ENCODE measurements at regions not wholly inside any gene's neighbourhood (a gene's known extent, or its start where the extent isn't known, plus 50 kb on each side); places are given as distances from the start of the nearest gene placed in this dataset.
"Not testable (repeated sequence)": the region's sequence is repeated elsewhere in the genome, so short reads cannot be mapped to it uniquely, and the experiment has no call there.

DNA sequence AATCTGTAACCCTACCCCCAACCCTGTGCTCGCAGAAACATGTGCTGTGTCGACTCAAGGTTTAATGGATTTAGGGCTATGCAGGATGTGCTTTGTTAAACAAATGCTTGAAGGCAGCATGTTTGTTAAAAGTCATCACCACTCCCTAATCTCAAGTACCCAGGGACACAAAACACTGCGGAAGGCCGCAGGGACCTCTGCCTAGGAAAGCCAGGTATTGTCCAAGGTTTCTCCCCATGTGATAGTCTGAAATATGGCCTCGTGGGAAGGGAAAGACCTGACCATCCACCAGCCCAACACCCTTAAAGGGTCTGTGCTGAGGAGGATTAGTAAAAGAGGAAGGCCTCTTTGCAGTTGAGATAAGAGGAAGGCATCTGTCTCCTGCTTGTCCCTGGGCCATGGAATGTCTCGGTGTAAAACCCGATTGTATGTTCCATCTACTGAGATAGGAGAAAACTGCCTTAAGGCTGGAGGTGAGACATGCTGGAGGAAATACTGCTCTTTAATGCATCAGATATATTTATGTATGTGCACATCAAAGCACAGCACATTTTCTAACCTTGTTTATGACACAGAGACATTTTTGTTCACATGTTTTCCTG lies 94.4 kb downstream of the LSM3 start:
- DNase-seq (ENCODE audit: low spot score) = not testable (repeated sequence)

DNA sequence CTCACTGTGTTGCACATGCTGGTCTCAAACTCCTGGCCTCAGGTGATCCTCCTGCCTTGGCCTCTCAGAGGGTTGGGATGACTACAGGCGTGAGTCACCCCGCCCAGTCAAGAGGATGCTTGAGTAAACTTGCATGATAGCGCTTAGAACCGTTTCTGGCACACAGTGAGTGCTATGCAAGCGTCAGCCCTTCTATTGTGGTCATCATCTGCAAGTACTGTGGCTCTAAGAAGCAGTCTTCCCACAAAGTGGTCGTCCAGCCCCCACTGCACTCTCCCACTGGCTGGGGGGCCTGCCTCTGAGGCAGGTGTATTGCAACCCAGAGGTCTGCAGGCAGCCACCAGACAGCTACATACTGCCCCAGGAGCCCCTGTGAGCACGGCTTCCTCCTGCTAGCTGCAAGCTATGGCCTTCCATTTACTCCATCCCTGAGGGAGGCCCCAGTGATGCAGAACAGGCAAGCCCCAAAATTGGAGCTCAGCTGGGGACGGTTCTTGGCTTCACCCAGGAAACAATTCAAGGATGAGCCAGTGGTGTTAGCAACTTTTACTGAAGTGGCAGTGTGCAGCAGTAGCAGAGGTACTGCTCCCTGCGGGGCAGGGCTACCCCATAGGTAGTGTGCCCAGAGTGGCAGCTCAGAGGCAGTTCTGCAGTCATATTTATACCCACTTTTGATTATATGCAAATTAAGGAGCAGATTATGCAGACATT lies 95.4 kb downstream of the LSM3 start:
- no peak for DNase-seq (ENCODE audit: low spot score)

DNA sequence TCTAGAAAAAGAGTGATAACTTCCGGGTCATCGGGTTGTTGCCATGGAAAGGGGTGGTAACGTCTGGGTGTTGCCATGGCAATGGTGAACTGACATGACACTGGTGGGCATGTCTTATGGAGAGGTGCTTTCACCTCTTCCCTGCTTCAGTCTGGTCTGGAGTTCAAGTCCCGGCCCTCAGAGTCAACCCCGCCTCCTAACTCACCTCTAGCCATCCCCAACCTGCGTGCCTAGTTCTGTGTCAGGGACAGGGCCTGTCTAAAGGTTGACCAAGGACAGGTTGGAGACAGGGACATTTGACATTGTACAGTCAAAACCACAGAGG lies 96.0 kb downstream of the LSM3 start:
- DNase-seq (ENCODE audit: low spot score) = no peak

DNA sequence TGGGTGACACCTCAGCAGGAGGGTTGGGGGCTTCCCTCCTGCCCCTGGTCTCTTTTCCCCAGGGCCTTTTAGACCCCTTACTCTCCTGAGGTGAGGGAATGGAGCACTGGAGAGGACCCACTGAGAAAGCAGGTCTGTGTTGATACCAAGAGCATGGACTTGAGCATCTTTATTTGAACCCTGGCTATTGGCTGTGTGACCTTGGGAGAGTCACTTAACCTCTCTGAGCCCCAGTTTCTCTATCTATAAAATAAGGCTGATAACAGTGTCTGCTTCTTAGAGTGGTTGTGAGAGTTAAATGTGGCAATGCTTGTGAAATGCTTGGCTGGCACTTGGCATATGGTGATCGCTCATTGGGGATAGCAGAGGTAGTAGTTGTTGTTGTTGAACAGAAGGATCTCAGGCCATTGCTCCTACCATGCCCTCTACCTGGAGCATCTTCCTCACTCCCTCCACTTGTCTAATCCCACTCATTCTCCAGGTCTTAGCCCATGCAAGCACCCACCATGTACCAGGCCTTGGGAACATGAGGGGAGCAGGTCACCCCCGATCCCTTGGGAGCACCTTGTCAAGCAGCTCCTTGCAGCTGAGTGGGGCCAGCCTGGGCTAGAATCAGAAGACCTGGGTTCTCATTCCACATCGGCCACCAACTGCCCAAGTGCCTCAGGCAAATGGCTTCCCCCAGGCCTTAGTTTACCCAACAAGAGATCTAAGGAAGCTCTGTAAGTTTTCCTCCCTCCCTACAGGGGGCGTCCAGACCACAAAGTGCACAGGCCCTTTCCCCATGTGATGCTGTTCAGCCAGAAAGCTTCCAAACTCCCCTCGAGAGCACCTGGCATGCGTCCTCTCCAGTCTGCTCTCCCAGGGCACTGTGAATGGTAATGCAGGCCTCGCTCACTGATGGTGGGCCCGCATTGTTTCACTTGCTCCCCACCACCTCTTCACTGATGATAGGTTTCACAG lies 96.7 kb downstream of the LSM3 start:
- no peak for DNase-seq (ENCODE audit: low spot score)

DNA sequence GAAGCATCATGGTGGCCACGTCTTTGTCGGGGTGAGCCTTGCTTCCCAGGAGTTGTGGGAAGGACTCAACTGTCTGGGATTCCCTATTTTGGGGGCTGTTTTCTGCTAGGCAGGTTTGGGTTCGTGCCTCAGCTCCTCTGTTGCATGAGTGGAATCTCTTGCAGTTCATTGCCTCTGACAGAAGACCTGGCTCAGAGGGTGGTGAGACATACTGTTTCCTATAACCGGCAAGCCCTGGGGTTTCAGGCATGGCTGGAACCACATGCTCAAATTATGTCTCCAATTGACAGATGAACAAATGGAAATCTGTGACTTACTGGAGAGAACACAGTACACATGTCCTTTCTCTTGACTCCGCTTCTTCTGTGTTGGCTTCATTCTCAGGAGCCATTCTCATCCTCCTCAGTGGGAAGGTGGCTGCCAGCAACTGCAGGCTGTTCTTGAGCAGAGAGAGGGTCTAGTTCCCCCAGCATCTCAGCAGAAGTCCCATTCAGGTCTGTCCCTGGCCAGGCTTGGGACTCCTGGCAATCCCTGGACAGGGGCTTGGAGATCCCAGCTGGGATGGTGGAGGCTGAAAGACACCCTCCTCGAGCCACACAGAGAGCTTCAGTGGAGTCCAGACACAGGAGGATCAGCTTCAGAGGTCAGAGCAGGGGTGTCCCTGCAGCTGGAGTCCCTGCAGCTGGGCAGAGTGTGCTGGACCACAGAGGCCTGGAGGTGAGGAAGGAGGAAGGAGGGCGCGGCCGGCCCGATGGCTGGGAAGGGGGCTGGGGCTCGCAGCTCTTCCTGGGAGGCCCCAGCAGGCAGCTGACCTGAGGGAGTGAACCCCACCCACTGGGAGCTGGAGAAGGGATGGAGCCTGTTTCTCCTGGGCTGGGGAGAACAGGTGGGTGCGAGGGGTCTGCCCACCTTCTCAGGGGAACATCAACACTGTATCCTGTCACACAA lies 97.6 kb downstream of the LSM3 start:
- DNase-seq (ENCODE audit: low spot score) = no peak

DNA sequence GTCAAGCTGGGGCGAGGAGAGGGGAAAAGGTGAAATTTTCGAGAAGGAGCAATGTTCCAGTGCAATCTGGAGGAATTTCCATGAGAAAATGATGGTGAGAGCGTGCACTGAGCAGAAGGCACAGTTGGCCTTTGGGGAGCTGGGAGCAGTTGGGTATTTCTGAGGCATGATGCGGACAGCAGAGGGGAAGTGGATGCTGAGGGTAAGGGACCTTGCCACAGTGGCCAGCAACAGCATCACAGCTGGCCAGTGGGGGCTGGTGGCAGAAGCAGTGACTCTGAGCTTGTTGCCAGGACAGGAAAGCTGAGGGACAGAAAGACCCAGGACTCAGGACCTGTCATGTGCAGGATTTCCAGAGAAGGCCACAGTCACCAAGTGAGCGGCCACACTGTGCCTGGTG lies 98.9 kb downstream of the LSM3 start:
- no peak for DNase-seq (ENCODE audit: low spot score)

DNA sequence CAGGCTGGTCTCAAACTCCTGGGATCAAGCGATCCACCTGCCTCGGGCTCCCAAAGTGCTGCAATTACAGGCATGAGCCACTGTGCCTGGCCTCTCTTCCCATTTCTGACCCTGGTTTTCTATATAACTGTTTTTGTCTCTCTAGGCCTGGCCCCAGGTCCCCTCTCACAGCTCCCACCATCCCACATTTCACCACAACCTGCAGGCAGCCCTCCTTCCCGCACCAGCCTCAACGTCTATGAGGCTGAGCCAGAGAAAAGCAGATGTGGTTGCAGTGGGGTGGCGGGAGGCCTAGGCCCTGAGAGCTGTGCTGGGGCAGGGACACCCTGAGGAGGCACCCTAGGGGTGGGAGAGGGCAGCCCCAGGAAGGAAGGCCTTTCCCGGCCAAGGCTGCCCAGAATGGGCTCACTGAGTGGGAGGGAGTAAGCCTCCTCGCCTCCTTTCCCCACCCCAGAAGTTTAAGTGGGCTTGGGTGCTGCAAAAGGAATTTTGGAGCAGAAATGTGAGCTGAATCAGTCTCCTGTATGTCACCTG lies 99.7 kb downstream of the LSM3 start:
- DNase-seq (ENCODE audit: low spot score) = no peak

DNA sequence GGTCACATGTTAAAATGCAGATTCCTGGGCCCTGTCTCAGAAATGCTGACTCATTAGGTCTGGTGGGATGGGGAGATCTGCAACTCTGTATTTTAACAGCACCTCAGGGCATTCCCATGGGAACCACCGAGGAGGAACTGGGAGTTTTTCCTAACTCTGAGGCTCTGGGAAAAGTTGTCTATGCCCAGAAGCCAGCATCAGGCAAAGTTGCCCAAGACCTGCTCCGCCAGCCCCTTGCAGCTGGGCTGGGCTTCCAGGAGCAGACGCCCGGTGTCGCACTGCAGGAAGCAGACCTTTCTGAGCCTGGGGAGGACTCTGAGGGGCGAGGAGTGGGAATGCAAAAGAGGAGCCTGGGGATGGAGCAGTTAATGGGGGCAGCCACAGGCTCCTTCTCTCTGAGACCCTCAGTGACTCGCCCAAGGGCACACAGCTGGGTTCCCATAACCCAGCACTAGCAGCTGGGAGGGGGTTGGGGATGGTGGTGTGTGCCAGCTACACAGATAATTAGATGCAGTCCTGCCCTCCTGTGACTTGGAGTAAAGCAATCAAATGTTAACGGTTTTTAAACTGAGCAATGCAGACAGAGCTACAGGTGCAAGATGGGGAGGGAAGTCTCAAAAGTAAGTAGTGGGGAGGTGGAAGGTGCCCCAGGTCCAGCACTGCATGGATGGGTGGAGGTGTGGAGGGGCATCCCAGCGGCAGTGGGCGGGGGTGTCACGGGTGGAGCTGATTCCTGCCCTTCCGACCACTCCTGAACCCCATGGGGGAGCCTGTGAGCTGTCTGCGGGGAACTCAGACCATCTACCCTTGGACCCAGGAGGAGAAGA lies 100.4 kb downstream of the LSM3 start:
- no peak for DNase-seq (ENCODE audit: low spot score)

DNA sequence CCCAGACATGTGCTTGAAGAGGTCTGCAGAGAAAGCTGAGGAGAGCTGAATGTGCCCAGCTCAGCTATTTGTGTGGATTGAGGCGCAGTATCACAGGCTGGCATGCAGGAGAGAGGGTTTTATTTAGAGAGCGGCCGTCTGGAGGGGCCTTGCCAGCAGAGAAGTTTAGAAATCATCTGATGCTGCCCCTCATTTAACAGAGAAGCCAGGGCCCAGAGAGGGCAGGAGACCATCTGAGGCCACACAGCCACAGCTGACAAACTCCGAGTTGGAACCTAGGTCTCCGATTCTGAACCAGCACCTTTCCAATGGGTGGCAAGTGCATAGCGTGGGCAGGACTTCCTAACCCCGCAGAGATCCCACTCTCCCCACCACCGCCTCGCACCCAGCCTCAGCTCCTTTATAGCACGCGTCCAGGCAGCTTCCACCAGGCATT lies 101.0 kb downstream of the LSM3 start:
- DNase-seq (ENCODE audit: low spot score) = no peak

DNA sequence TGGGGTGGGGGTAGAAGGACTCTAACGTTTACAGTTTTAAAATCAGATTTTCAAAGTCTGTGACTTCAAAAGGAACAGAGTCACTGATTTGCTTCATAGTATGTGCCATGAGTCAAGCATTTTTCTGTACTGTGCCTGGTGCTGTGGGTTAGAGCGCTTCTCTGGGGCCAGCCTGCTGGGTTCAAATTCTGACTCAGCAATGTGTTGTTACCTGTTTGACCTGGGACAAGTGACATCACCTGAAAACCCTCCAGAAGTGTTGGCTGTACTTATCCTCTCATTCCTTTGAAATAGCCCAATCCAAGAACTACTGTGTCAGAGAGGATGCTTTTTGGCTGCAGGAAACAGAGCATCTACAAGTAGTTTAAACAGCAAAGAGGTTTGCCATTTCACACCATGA lies 101.7 kb downstream of the LSM3 start:
- no peak for DNase-seq (ENCODE audit: low spot score)

DNA sequence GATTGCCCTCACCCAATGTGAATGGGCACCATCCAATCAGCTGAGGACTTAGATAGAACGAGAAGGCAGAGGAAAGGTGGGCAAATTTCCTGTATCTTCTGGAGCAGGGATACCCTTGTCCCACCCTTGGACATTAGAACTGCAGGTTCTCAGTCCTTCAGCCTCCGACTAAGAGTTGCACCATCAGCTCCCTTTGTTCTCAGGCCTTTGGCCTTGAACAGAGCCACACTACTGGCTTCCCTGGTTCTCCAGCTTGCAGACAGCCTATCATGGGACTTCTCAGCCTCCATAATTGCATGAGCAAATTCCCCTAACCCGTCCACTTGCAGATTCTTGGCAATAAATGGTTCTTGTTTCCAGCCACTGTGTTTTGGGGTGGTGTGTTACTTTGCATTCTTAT lies 102.4 kb downstream of the LSM3 start:
- DNase-seq (ENCODE audit: low spot score) = no peak

DNA sequence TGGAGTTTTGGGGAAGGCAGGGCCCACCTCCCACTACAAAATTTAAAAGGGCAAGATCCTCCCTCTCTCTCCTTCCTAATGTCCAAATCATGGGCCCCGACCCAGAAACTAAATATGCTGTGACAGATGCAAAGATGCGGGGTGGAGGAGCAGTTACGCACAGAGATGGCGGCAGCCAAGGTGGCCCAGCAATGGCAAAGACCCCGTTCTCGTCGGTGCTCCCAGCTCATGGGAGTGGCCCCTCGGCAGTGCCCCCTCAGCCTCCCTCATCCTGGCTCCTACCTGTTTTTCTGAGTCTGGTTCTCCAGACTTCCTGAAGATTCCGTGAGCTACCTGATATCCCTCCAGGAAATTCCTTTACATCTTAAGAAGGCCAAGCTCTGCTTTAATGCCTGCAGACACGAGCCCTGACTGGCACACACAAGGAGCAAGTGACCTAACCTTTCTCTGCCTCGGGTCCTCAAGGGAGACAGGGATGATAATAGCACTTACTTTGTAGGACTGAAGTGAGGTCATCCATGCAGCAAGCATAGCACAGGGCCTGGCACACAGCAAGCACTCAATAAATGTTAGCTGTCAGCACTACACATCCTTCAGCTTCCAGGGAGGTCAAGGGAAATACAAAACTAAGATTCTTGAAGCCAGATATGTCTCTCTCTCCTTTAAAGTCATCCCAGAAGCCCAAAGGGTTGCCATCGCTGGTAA lies 103.5 kb downstream of the LSM3 start:
- DNase-seq (ENCODE audit: low spot score) = no peak

DNA sequence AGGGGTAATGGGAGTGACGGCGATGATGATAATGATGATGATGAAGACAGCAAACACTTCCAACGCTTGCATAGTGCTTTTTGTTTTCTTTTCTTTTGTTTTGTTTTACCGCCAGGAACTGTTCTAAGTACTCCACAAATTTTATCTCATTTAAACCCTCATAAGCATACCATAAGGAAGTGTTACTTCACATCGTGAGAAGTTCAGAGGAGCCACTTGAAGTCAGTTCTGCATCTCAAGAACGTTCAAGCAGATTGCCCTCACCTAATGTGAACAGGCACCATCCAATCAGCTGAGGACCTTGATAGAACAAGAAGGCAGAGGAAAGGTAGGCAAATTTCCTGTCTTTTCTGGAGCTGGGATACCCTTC lies 104.1 kb downstream of the LSM3 start:
- no peak for DNase-seq (ENCODE audit: low spot score)

DNA sequence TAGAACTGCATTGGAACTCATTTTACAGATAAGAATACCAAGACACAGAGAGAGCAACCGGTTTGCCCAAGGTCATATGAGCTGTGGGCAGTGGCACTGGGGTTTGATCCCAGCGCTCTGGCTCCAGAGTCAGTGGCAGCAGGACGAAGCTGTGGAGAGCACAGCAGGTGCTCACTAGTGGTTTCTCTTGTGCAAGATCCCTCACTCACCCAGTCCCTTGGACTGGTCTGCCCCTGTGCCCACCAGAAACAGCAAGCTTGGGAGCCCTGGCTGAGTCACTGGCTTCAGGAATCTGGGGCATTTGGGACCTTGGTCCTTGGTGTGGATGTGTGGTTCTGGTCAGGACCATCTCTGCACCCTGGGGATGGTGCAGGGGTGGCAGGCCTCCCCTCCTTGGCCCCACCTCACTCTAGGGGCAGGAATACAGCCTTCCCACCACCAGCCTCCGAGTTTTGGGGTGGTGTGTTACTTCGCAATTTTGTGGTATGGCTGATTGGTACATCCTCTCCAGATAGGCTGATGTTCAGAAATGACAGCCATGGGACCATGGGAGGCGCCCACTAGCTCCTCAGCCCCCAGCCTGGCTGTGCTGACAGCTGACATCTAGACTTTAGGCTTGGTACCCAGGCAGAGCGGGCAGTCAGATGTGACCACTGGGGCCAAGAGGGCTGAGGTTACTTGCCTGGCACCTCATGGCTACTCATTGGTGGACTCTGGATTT lies 104.6 kb downstream of the LSM3 start:
- no peak for DNase-seq (ENCODE audit: low spot score)

DNA sequence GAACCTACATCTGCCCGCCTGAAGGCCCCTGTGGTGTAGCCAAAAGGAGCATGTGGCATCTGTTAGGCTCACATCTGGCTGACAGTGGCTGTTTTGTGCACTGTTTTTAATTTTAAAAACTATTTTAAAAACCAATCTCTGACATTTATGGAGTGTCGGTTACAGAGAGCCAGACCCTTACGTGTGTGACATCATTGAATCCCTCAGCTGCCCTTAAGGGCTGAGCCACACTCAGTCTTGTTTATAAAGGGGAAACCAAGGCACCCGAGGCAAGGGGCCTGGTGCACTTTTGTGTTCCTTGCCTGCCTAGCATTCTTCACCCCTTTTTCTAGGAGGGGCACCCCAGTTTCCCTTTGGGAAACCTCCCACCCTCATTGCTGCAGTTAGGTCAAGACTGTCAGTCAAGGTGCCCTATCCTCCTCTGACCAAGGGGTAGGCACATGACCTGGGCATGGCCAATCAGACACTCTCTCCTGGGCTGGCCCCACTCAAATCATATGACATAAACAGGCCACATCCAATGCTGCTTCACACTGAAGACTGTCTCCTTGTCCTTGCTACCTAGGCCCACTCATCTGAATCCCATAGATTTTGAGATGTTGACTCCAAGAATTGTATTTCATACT lies 105.3 kb downstream of the LSM3 start:
- DNase-seq (ENCODE audit: low spot score) = no peak

DNA sequence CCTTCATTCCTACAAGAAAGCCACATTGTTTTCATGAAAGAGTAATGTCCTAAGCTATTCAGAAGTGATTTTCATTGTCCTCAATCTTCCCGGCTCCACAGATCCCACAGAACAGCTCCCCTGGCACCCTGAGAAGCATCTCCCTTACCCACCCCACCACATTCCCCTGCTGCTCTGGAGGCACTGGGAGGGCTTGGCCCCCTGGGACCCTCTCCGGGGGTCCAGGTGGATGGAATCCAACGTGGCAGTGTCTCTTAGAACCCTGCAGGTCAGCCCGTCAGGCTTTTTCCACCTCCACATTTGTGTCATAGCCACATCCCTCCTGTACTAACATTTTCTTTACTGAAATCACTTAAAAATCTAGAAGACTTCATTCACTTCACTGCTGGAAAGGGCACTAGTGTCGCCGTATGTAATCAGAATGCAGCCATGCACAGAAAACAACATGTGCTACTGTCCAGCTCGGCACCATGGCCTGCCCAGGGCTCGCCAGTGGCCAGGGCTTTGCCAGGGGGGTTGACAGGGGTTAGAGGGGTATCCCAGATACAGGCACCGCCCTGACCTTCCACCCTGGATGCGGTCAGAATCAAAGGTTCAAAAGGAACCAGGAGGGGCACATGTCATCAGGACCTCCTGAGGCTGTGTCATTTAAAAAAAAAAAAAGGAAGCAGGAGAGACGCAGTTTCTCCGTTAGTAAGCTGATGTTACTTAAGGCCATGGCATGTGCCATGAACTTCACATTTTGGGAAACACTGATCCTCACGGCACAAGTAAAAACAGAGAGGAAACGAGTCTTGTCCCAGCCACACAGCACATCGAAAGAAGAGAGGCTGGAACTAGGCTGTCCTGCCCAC lies 106.3 kb downstream of the LSM3 start:
- no peak for DNase-seq (ENCODE audit: low spot score)

DNA sequence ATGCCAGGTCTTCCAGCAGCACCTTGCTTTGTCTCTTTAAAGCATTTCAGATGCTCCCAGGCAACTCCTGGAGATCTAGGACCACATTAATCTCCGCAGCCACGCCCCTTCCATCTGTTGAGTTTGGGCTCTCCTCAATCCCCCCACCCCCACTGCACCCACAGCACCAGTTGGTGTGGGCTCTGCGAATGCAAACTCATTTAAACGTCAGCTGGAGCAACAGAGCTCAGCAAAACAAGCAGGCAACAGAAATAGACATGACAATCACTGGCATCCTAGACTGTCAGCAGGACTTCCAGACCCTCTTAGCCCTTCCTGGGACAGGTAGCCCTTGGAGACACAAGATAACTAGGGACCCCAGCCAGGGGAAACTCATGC lies 106.9 kb downstream of the LSM3 start:
- DNase-seq (ENCODE audit: low spot score) = no peak

DNA sequence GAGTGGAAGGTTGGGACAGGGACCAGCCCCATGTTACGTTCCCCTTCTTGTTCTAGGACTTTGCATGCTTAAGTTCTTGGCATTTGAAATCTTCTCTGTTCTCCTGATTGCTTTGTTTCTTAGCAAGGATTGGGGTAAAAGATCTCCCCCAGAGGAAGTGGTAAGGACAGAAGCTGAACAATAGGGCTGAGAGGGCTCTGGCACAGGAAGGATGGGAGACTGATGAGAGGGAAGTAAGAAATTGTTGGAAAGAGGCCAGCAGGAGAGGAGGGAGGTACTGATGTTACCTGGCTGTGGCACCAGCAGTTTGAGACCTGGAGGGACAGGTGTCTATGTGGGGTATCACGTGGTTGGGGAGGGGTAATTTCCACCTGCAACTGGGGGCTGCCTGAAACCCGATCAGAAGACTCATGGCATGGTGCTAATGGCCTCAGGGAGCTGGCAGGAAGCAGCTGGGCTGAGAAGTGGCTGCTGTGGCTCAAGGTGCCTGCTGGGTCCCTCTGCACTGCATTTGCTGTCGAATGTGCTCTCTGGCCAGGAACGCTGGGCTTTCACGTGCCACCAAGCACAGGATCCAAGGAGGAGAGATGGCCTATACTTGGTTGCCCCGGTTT lies 108.4 kb downstream of the LSM3 start:
- DNase-seq (ENCODE audit: low spot score) = no peak

All from hematopoietic multipotent progenitor cell treated with erythropoietin and hydrocortisone succinate and interleukin-3 and kit ligand, for 15 days (in vitro differentiated cells).